ENCODE measurements at regions not wholly inside any gene's neighbourhood (a gene's known extent, or its start where the extent isn't known, plus 50 kb on each side); places are given as distances from the start of the nearest gene placed in this dataset.
"Not testable (repeated sequence)": the region's sequence is repeated elsewhere in the genome, so short reads cannot be mapped to it uniquely, and the experiment has no call there.

- no peaks in the 10 kb centered on the region for H3K36me3 Mint-ChIP-seq (ENCODE audit: unreplicated experiment)
- H3K27me3 Mint-ChIP-seq (ENCODE audit: unreplicated experiment) = no peaks in the 10 kb centered on the region
- peaks cover 61% of the 10 kb centered on the region for H3K9me3 Mint-ChIP-seq (ENCODE audit: unreplicated experiment)
- H3K4me3 Mint-ChIP-seq (ENCODE audit: unreplicated experiment) = no peak overlapping the region
- H3K27ac Mint-ChIP-seq (ENCODE audit: unreplicated experiment) = no peak overlapping the region
- H3K4me1 Mint-ChIP-seq (ENCODE audit: unreplicated experiment) = no peaks in the 10 kb centered on the region
- TF ChIP-seq CTCF (IDR thresholded peaks at IDR 0.05) = no peak
- no peak for DNase-seq (ENCODE audit: extremely low spot score, unreplicated experiment)
Measured at GRCh38 chr4:189533603-189534002, 407.1 kb upstream of the FRG1 start.

GRCh38 chr4:189547559-189547958 lies 393.1 kb upstream of the FRG1 start:
- Mint-ChIP-seq H3K4me3 (ENCODE audit: unreplicated experiment) (no peak overlapping the region), H3K27me3 (ENCODE audit: unreplicated experiment) (no peaks in the 10 kb centered on the region), H3K36me3 (ENCODE audit: unreplicated experiment) (no peaks in the 10 kb centered on the region), H3K27ac (ENCODE audit: unreplicated experiment) (no peak overlapping the region), H3K4me1 (ENCODE audit: unreplicated experiment) (no peaks in the 10 kb centered on the region), H3K9me3 (ENCODE audit: unreplicated experiment) (peaks cover 35% of the 10 kb centered on the region)
- DNase-seq (ENCODE audit: extremely low spot score, unreplicated experiment) = no peak
- TF ChIP-seq CTCF (IDR thresholded peaks at IDR 0.05) = no peak

- H3K4me1 Mint-ChIP-seq (ENCODE audit: unreplicated experiment) = no peaks in the 10 kb centered on the region
- no peaks in the 10 kb centered on the region for H3K36me3 Mint-ChIP-seq (ENCODE audit: unreplicated experiment)
- H3K4me3 Mint-ChIP-seq (ENCODE audit: unreplicated experiment) = no peak overlapping the region
Measured at GRCh38 chr4:189548484-189549125, 392.1 kb upstream of the FRG1 start.

GRCh38 chr4:189551931-189552670 lies 388.6 kb upstream of the FRG1 start:
- not testable (repeated sequence) for H3K27ac Mint-ChIP-seq (ENCODE audit: unreplicated experiment); H3K4me3 Mint-ChIP-seq (ENCODE audit: unreplicated experiment); H3K36me3 Mint-ChIP-seq (ENCODE audit: unreplicated experiment); H3K27me3 Mint-ChIP-seq (ENCODE audit: unreplicated experiment); DNase-seq (ENCODE audit: extremely low spot score, unreplicated experiment); H3K4me1 Mint-ChIP-seq (ENCODE audit: unreplicated experiment)
- peaks cover 17% of the 10 kb centered on the region for H3K9me3 Mint-ChIP-seq (ENCODE audit: unreplicated experiment)

More at GRCh38 chr4:189548484-189549125, 392.1 kb upstream of the FRG1 start:
- H3K27ac Mint-ChIP-seq (ENCODE audit: unreplicated experiment) = no peak overlapping the region
- TF ChIP-seq CTCF (IDR thresholded peaks at IDR 0.05) = no peak
- no peak for DNase-seq (ENCODE audit: extremely low spot score, unreplicated experiment)
- no peaks in the 10 kb centered on the region for H3K27me3 Mint-ChIP-seq (ENCODE audit: unreplicated experiment)
- H3K9me3 Mint-ChIP-seq (ENCODE audit: unreplicated experiment) = peaks cover 36% of the 10 kb centered on the region

- not testable (repeated sequence) for DNase-seq (ENCODE audit: extremely low spot score, unreplicated experiment); H3K27me3 Mint-ChIP-seq (ENCODE audit: unreplicated experiment); H3K36me3 Mint-ChIP-seq (ENCODE audit: unreplicated experiment); H3K4me3 Mint-ChIP-seq (ENCODE audit: unreplicated experiment); H3K4me1 Mint-ChIP-seq (ENCODE audit: unreplicated experiment); H3K27ac Mint-ChIP-seq (ENCODE audit: unreplicated experiment)
- peaks cover 24% of the 10 kb centered on the region for H3K9me3 Mint-ChIP-seq (ENCODE audit: unreplicated experiment)
Measured at GRCh38 chr4:189560605-189561004, 380.1 kb upstream of the FRG1 start.

GRCh38 chr4:189563751-189564150 lies 376.9 kb upstream of the FRG1 start:
- H3K4me3 Mint-ChIP-seq (ENCODE audit: unreplicated experiment); H3K27ac Mint-ChIP-seq (ENCODE audit: unreplicated experiment); H3K27me3 Mint-ChIP-seq (ENCODE audit: unreplicated experiment); H3K36me3 Mint-ChIP-seq (ENCODE audit: unreplicated experiment); H3K4me1 Mint-ChIP-seq (ENCODE audit: unreplicated experiment); DNase-seq (ENCODE audit: extremely low spot score, unreplicated experiment): not testable (repeated sequence)
- peaks cover 27% of the 10 kb centered on the region for H3K9me3 Mint-ChIP-seq (ENCODE audit: unreplicated experiment)

- H3K36me3 Mint-ChIP-seq (ENCODE audit: unreplicated experiment); H3K27me3 Mint-ChIP-seq (ENCODE audit: unreplicated experiment); H3K27ac Mint-ChIP-seq (ENCODE audit: unreplicated experiment); H3K4me3 Mint-ChIP-seq (ENCODE audit: unreplicated experiment); DNase-seq (ENCODE audit: extremely low spot score, unreplicated experiment); H3K4me1 Mint-ChIP-seq (ENCODE audit: unreplicated experiment): not testable (repeated sequence)
- peaks cover 38% of the 10 kb centered on the region for H3K9me3 Mint-ChIP-seq (ENCODE audit: unreplicated experiment)
Measured at GRCh38 chr4:189566271-189566670, 374.4 kb upstream of the FRG1 start.

GRCh38 chr4:189566900-189567299 lies 373.8 kb upstream of the FRG1 start:
- not testable (repeated sequence) for H3K4me3 Mint-ChIP-seq (ENCODE audit: unreplicated experiment); DNase-seq (ENCODE audit: extremely low spot score, unreplicated experiment); H3K4me1 Mint-ChIP-seq (ENCODE audit: unreplicated experiment); H3K27ac Mint-ChIP-seq (ENCODE audit: unreplicated experiment); H3K36me3 Mint-ChIP-seq (ENCODE audit: unreplicated experiment); H3K27me3 Mint-ChIP-seq (ENCODE audit: unreplicated experiment)
- peaks cover 37% of the 10 kb centered on the region for H3K9me3 Mint-ChIP-seq (ENCODE audit: unreplicated experiment)

- H3K4me3 Mint-ChIP-seq (ENCODE audit: unreplicated experiment); DNase-seq (ENCODE audit: extremely low spot score, unreplicated experiment); H3K4me1 Mint-ChIP-seq (ENCODE audit: unreplicated experiment); H3K27me3 Mint-ChIP-seq (ENCODE audit: unreplicated experiment); H3K36me3 Mint-ChIP-seq (ENCODE audit: unreplicated experiment); H3K27ac Mint-ChIP-seq (ENCODE audit: unreplicated experiment): not testable (repeated sequence)
- H3K9me3 Mint-ChIP-seq (ENCODE audit: unreplicated experiment) = peaks cover 25% of the 10 kb centered on the region
Measured at GRCh38 chr4:189579645-189580044, 361.0 kb upstream of the FRG1 start.

All from osteocyte (in vitro differentiated cells).